ENCODE measurements at regions not wholly inside any gene's neighbourhood (a gene's known extent, or its start where the extent isn't known, plus 50 kb on each side); places are given as distances from the start of the nearest gene placed in this dataset.
"Not testable (repeated sequence)": the region's sequence is repeated elsewhere in the genome, so short reads cannot be mapped to it uniquely, and the experiment has no call there.

DNA sequence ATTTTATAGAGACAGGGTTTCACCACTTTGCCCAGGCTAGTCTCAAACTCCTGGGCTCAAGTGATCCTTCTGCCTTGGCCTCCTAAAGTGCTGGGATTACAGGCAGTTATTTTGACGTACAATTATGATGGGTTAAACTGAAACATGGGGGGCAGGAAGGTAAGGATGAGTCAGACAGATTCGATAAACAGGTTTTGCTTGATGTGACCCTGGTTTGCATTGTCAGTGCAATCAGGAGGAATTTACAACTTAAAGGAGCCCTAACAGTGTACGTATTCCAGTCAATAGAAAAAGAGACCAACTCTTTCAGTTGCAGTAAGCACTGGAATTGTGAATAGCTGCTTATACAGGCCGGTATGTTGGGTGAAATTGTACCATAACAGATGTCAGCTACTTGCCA, 246.3 kb upstream of the NOTCH2NLA start:
- not testable (repeated sequence) for TF ChIP-seq CTCF, POLR2A (IDR thresholded peaks at IDR 0.05)

Data from adrenal gland (tissue), 5 donors.